Liver (tissue), 3 donors: ENCODE measurements at regions not wholly inside any gene's neighbourhood (a gene's known extent, or its start where the extent isn't known, plus 50 kb on each side); places are given as distances from the start of the nearest gene placed in this dataset.

Source experiments
- ATF3 ChIP-seq: IDR thresholded peaks from 2 replicates; pipeline ENCODE4 v1.6.1; 2016; ENCODE audit warnings: antibody characterized with exemption
- CTCF ChIP-seq: fragments of 150-350 bp; IDR thresholded peaks from 2 replicates; pipeline ENCODE4 v1.5.1; 2017; ENCODE audit warnings: improper control_type of control experiment, low read depth, low read length; ENCODE audit not compliant: missing input control
- EGR1 ChIP-seq, 2 donors: IDR thresholded peaks; 2 replicates each; pipeline ENCODE4 v1.6.1; 2016 to 2018; ENCODE audit warnings: antibody characterized with exemption in 2 of 2, low read depth in 2 of 2
- GABPA ChIP-seq, 2 donors: IDR thresholded peaks in 1 of 2; conservative IDR thresholded peaks in 1 of 2; 2 replicates each; pipeline ENCODE4 v1.6.1; 2016; ENCODE audit warnings: antibody characterized with exemption in 2 of 2, mild to moderate bottlenecking in 1 of 2, moderate library complexity in 1 of 2
- JUND ChIP-seq, 2 donors: IDR thresholded peaks; 2 replicates each; pipeline ENCODE4 v1.6.1; 2016; ENCODE audit warnings: antibody characterized with exemption in 2 of 2
- MAX ChIP-seq: IDR thresholded peaks from 2 replicates; pipeline ENCODE4 v1.6.1; 2016; ENCODE audit warnings: antibody characterized with exemption
- NR2F2 ChIP-seq: IDR thresholded peaks from 2 replicates; pipeline ENCODE4 v1.6.1; 2016; ENCODE audit warnings: antibody characterized with exemption
- RAD21 ChIP-seq, 2 donors: IDR thresholded peaks; 2 replicates each; pipeline ENCODE4 v1.6.1; 2016; ENCODE audit warnings: antibody characterized with exemption in 2 of 2, mild to moderate bottlenecking in 2 of 2
- REST ChIP-seq: IDR thresholded peaks from 2 replicates; pipeline ENCODE4 v1.6.1; 2016; ENCODE audit warnings: antibody characterized with exemption, mild to moderate bottlenecking
- TAF1 ChIP-seq: conservative IDR thresholded peaks from 2 replicates; pipeline ENCODE4 v1.6.1; 2016; ENCODE audit warnings: antibody characterized with exemption, mild to moderate bottlenecking
- YY1 ChIP-seq: IDR thresholded peaks from 2 replicates; pipeline ENCODE4 v1.6.1; 2016; ENCODE audit warnings: antibody characterized with exemption, mild to moderate bottlenecking
- ZBTB33 ChIP-seq: IDR thresholded peaks from 2 replicates; pipeline ENCODE4 v1.6.1; 2016; ENCODE audit warnings: antibody characterized with exemption
- donor health status: healthy.
- donor health status: healthy.

GRCh38 chr1:191145834-191146233, 668.2 kb upstream of the BRINP3 start:
- no peak for TF ChIP-seq CTCF
- no peak for TF ChIP-seq EGR1 (IDR thresholded peaks at IDR 0.05; ENCODE audit: low read depth in 2 of 2)
- TF ChIP-seq GABPA (IDR thresholded peaks at IDR 0.05 in 1 of 2, conservative IDR thresholded peaks at IDR 0.05 in 1 of 2), result no peak
- no peak for TF ChIP-seq ATF3
- TF ChIP-seq YY1, result no peak
- no peak for TF ChIP-seq REST
- TF ChIP-seq ZBTB33, result no peak
- no peak for TF ChIP-seq RAD21 (IDR thresholded peaks at IDR 0.05)
- TF ChIP-seq JUND (IDR thresholded peaks at IDR 0.05), result no peak
- TF ChIP-seq MAX, result no peak
- TF ChIP-seq TAF1, result no peak
- no peak for TF ChIP-seq NR2F2
